ENCODE measurements at regions not wholly inside any gene's neighbourhood (a gene's known extent, or its start where the extent isn't known, plus 50 kb on each side); places are given as distances from the start of the nearest gene placed in this dataset.

- 0 out of 2 replicates have a peak, but pooled peaks have one; percentile 19 for TF ChIP-seq ZBTB33 (CRISPR knock-in tag; IDR thresholded peaks at IDR 0.05)
- TF ChIP-seq JUND (CRISPR knock-in tag; IDR thresholded peaks at IDR 0.05) = no peak
- TF ChIP-seq SP2 (CRISPR knock-in tag; IDR thresholded peaks at IDR 0.05) = no peak
- peak; percentile 59 for TF ChIP-seq CTCF (CRISPR knock-in tag; IDR thresholded peaks at IDR 0.05)
- TF ChIP-seq ETS1 (CRISPR knock-in tag; IDR thresholded peaks at IDR 0.05) = no peak
- no peak; the same call in 1 of the 2 replicates for TF ChIP-seq JUN (CRISPR knock-in tag; IDR thresholded peaks at IDR 0.05)
- TF ChIP-seq ZNF792 (CRISPR knock-in tag; IDR thresholded peaks at IDR 0.05) = peak; percentile 77; the same call in 1 of the 2 replicates
- no peak; the same call in 1 of the 2 replicates for TF ChIP-seq KDM5A (IDR thresholded peaks at IDR 0.05; ENCODE audit: borderline replicate concordance, low read length)
- TF ChIP-seq FUBP1 (CRISPR knock-in tag; IDR thresholded peaks at IDR 0.05; ENCODE audit: borderline replicate concordance) = no peak
- TF ChIP-seq ZNF839 (CRISPR knock-in tag; IDR thresholded peaks at IDR 0.05; ENCODE audit: borderline replicate concordance) = no peak
- peak in 1 of 2 experiments; percentile 51; a peak in 2 of 4 replicates for TF ChIP-seq POLR2A (IDR thresholded peaks at IDR 0.05; ENCODE audit: insufficient read depth in 1 of 2, low read depth in 2 of 2, low read length in 2 of 2)
- TF ChIP-seq MED13 (CRISPR knock-in tag; IDR thresholded peaks at IDR 0.05) = no peak
These were observed 164.5 kb downstream of the TOMM20 start for GRCh38 chr1:234963904-234964702.
